ENCODE measurements at regions not wholly inside any gene's neighbourhood (a gene's known extent, or its start where the extent isn't known, plus 50 kb on each side); places are given as distances from the start of the nearest gene placed in this dataset.

DNA sequence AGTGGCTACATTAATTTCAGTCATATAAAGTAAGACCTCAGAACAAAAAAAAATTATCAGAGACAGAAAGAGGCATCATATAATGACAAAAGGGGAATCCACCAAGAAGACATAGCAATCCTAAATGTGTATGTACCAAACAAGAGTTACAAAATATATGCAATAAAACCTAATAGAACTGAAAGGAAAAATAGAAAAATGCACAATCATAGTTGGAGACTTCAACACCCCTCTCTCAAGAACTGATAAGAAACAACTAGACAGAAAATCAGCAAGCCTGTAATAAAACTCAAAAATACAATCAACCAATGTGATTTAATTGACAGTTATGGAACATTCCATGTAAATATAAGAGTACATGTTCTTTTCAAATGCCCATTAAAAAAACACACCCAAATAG lies 61.3 kb upstream of the C16orf82 start:
- H3K27ac Mint-ChIP-seq = no peak overlapping the region
- H3K4me3 Mint-ChIP-seq = no peak overlapping the region
- H3K27me3 Mint-ChIP-seq = peaks cover 7% of the 10 kb centered on the region
- H3K4me1 Mint-ChIP-seq = no peaks in the 10 kb centered on the region
- peaks cover 6 to 10% (median 7%) of the 10 kb centered on the region in 3 donors for H3K9me3 Mint-ChIP-seq
- no peaks in the 10 kb centered on the region for H3K36me3 Mint-ChIP-seq
